Stomach (tissue), 4 donors: ENCODE measurements at regions not wholly inside any gene's neighbourhood (a gene's known extent, or its start where the extent isn't known, plus 50 kb on each side); places are given as distances from the start of the nearest gene placed in this dataset.
"Not testable (repeated sequence)": the region's sequence is repeated elsewhere in the genome, so short reads cannot be mapped to it uniquely, and the experiment has no call there.

Experiments used
- POLR2A ChIP-seq, 4 donors: fragments of 450-650 bp; IDR thresholded peaks; one replicate each; pipeline ENCODE4 v1.6.1; 2016; ENCODE audit warnings: antibody characterized with exemption in 4 of 4, control low read depth in 2 of 4, mild to moderate bottlenecking in 1 of 4, moderate library complexity in 1 of 4
- POLR2AphosphoS5 ChIP-seq, 3 donors: sonication (generic); formaldehyde crosslinking; IDR thresholded peaks; one replicate each; pipeline ENCODE4 v1.6.1; 2016; ENCODE audit warnings: antibody characterized with exemption in 3 of 3
- TF ChIP-seq, protein P1 (sequence below), 7 experiments: fragments of 450-650 bp in 4 of 7; fragments of 200-600 bp in 3 of 7; sonication (generic) in 3 of 7; IDR thresholded peaks; one replicate each; pipeline ENCODE4 v1.5.1; 2016 to 2019; ENCODE audit warnings: antibody characterized with exemption in 7 of 7, control low read depth in 2 of 7, mild to moderate bottlenecking in 1 of 7

GRCh38 chrX:34335376-34335775, 203.3 kb upstream of the FAM47A start:
- TF ChIP-seq, protein P1, sequence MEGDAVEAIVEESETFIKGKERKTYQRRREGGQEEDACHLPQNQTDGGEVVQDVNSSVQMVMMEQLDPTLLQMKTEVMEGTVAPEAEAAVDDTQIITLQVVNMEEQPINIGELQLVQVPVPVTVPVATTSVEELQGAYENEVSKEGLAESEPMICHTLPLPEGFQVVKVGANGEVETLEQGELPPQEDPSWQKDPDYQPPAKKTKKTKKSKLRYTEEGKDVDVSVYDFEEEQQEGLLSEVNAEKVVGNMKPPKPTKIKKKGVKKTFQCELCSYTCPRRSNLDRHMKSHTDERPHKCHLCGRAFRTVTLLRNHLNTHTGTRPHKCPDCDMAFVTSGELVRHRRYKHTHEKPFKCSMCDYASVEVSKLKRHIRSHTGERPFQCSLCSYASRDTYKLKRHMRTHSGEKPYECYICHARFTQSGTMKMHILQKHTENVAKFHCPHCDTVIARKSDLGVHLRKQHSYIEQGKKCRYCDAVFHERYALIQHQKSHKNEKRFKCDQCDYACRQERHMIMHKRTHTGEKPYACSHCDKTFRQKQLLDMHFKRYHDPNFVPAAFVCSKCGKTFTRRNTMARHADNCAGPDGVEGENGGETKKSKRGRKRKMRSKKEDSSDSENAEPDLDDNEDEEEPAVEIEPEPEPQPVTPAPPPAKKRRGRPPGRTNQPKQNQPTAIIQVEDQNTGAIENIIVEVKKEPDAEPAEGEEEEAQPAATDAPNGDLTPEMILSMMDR (IDR thresholded peaks at IDR 0.05) = not testable (repeated sequence)
- not testable (repeated sequence) for TF ChIP-seq POLR2A, POLR2AphosphoS5 (IDR thresholded peaks at IDR 0.05)
